H1 (cell line): ENCODE measurements at regions not wholly inside any gene's neighbourhood (a gene's known extent, or its start where the extent isn't known, plus 50 kb on each side); places are given as distances from the start of the nearest gene placed in this dataset.

Experiments
- CTCF ChIP-seq, 3 experiments: IDR thresholded peaks; 1 replicate in 2 of 3; 2 replicates in 1 of 3; pipeline versions ENCODE4 v1.5.1 to v1.6.1; 2011; ENCODE audit warnings: low read length in 3 of 3, mild to moderate bottlenecking in 3 of 3, inconsistent platforms in 2 of 3, low read depth in 1 of 3, moderate library complexity in 1 of 3; ENCODE audit not compliant: insufficient read depth in 1 of 3; ENCODE audit errors: control extremely low read depth in 1 of 3
- TEAD4 ChIP-seq: IDR thresholded peaks from 2 replicates; pipeline ENCODE4 v1.6.1; 2012; ENCODE audit warnings: low read depth, low read length, inconsistent platforms, mixed read lengths
- USF2 ChIP-seq: IDR thresholded peaks from 2 replicates; pipeline ENCODE4 v1.6.1; 2011; ENCODE audit warnings: low read length, improper control_type of control experiment

GRCh38 chr10:2876032-2876431 lies 191.3 kb upstream of the PFKP start:
- TF ChIP-seq TEAD4 = no peak
- no peak for TF ChIP-seq CTCF (IDR thresholded peaks at IDR 0.05; ENCODE audit: control extremely low read depth in 1 of 3, insufficient read depth in 1 of 3, low read depth in 1 of 3, low read length in 3 of 3)
- no peak for TF ChIP-seq USF2
